IPS-20b (cell line): ENCODE measurements at regions not wholly inside any gene's neighbourhood (a gene's known extent, or its start where the extent isn't known, plus 50 kb on each side); places are given as distances from the start of the nearest gene placed in this dataset.
"Not testable (repeated sequence)": the region's sequence is repeated elsewhere in the genome, so short reads cannot be mapped to it uniquely, and the experiment has no call there.

ENCODE experiments used
- H3K27ac ChIP-seq: one replicate; pipeline ENCODE4 v1.5.1; 2013; ENCODE audit warnings: low read length
- H3K27me3 ChIP-seq: 2 replicates; pipeline ENCODE4 v1.6.1; 2013; ENCODE audit warnings: mild to moderate bottlenecking, low read length, inconsistent platforms; ENCODE audit not compliant: insufficient read depth
- H3K36me3 ChIP-seq: 2 replicates; pipeline ENCODE4 v1.6.1; 2013; ENCODE audit warnings: low read depth, mild to moderate bottlenecking, inconsistent platforms, low read length, moderate library complexity; ENCODE audit not compliant: insufficient read depth
- H3K4me1 ChIP-seq: 2 replicates; pipeline ENCODE4 v1.6.1; 2013; ENCODE audit warnings: mild to moderate bottlenecking, control low read depth, inconsistent platforms, low read length, moderate library complexity; ENCODE audit not compliant: insufficient read depth
- H3K4me3 ChIP-seq: 2 replicates; pipeline ENCODE4 v1.5.1; 2013; ENCODE audit warnings: mild to moderate bottlenecking, low read length, inconsistent platforms
- H3K9ac ChIP-seq: 2 replicates; pipeline ENCODE4 v1.6.1; 2013; ENCODE audit warnings: low read depth, mild to moderate bottlenecking, inconsistent platforms, low read length, moderate library complexity
- H3K9me3 ChIP-seq: 2 replicates; pipeline ENCODE4 v1.6.1; 2013; ENCODE audit warnings: mild to moderate bottlenecking, low read depth, low read length, inconsistent platforms; ENCODE audit not compliant: insufficient read depth

DNA sequence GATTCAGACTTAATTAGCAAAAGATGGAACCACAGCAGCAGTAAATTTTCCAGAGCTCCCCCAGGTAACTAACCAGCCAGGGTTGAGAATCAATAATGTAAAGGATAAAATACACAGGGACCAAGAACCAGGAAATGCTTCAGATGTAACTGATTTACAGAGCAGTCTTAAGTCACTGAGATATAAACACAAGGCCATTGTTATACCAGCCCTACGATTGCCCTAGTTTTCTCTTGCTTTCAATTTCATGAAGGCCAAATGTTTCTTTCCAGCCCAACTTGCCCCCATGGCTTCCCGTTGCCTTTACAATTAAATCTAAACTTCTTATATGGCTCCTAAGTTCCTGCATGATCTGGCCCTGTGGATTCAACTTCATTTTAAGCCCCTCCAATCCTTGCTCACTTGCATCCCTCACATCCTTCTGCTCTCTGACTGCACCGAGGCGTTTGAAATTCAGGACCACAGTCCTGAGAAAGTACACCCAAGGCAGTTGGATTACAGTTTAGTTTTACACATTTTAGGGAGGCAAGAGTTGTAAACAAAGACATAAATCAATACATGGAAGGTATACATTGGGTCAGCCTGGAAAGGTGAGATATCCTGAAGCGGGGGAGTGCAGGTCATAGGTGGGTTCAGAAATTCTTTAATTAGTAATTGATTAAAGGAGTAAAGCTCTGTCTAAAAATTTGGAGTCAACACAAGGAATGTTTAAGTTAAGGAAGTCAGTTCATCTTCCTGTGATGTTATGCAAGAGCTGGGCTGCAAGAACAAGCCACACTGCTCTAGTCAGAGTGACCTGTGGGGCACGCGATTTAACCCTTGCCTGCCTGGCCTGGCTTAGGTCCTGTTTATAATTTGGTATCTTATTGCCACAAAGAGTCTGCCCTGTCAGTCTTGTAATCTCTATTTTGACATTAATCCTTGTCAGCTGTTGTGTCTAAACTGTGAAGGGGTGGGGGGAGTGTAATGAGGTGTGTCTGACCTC lies 69.9 kb upstream of the COG2 start:
- H3K9ac ChIP-seq: no peak overlapping the region
- H3K27ac ChIP-seq: no peak overlapping the region
- no peaks in the 10 kb centered on the region for H3K27me3 ChIP-seq
- H3K9me3 ChIP-seq: no peaks in the 10 kb centered on the region
- no peaks in the 10 kb centered on the region for H3K36me3 ChIP-seq
- H3K4me1 ChIP-seq: peaks cover 12% of the 10 kb centered on the region; the same call in 1 of the 2 replicates
- H3K4me3 ChIP-seq: no peak overlapping the region

DNA sequence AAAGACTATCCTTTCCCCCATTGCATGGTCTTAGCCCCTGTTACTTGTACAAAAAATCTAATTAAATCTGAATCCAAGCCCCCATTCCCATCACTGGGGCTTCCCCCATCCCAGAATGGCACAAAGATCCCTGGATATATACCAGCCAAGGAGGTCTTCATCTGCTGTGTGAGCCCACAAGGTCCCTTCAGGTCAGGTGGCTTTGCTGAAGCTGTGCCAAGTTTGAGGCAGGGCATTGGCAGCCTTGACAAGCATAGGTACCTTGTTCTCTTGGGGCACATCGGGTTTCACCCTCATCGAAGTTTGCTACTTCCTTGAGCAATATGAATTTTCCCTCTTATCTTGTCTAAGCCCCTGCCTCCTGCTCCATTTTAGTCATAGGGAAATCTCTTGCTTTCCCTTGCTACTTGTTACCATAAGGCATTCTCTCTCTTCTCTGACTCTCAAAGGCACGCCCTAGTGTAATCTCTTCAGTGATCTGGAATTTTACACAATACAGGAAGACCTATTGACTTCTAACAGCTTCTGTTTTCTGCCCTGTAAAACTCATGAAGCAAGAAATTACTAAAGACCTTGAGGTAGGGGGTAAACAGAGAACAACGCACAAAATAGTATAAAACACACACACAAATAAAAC lies 71.4 kb upstream of the COG2 start:
- Histone ChIP-seq H3K9me3 (no peaks in the 10 kb centered on the region), H3K27ac (no peak overlapping the region), H3K27me3 (no peaks in the 10 kb centered on the region), H3K36me3 (no peaks in the 10 kb centered on the region), H3K4me3 (no peak overlapping the region), H3K4me1 (peaks cover 10% of the 10 kb centered on the region; the same call in 1 of the 2 replicates), H3K9ac (no peak overlapping the region)

DNA sequence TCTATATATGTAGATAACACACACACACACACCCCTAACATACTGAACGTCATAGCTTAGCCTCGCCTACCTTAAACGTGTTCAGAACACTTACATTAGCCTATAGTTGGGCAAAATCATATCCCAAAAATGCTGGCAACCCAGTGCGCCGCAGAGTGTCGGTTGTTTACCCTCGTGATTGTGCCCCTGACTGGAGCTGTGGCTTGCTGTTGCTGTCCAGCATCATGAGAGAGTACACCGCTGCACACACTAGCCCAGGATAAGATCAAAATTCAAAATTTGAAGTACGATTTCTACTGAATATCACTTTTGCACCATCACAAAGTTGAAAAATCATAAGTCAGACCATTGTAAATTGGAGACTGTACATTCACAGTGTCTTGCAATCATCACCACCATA lies 73.1 kb upstream of the COG2 start:
- Histone ChIP-seq H3K4me3 (no peak overlapping the region), H3K27me3 (no peaks in the 10 kb centered on the region), H3K4me1 (peaks cover 8% of the 10 kb centered on the region; the same call in 1 of the 2 replicates), H3K9me3 (no peaks in the 10 kb centered on the region), H3K36me3 (no peaks in the 10 kb centered on the region), H3K9ac (no peak overlapping the region), H3K27ac (no peak overlapping the region)

DNA sequence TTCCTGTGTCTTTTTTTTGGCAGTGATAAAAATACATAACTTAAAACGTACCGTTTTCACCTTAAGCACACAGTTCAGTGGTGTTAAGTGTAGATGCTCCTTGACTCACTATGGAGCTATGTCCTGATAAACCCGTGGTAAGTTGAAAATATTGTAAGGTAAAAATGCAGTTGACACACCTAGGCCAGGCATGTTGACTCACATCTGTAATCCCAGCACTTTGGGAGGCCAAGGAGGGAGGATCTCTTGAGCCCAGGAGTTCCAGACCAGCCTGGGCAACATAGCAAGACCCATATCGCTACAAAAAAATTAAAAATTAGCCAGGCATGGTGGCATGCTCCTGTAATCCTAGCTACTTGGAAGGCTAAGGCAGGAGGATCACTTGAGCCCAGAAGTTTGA lies 73.6 kb upstream of the COG2 start:
- Histone ChIP-seq H3K36me3 (no peaks in the 10 kb centered on the region), H3K9ac (no peak overlapping the region), H3K27me3 (no peaks in the 10 kb centered on the region), H3K4me3 (no peak overlapping the region), H3K27ac (no peak overlapping the region), H3K4me1 (peaks cover 8% of the 10 kb centered on the region; the same call in 1 of the 2 replicates), H3K9me3 (no peaks in the 10 kb centered on the region)

DNA sequence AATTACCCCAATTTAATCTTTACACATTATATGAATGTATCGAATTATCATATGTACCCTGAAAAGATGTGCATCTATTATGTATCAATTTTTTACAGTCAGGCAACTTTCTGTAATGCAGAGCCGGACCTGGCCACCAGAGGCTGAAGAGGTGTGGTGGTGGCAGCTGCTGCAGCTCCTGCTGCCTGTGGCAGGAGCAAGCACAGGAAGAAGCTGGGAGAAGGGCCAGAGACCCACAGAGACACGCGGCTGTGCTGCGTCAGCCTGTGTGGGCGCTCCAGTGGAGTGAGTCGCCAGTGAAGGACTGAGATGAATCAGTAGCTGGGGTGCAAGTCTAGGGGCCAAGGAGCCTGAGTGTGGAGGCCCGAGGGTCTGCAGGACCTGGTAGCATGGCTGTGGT lies 74.3 kb upstream of the COG2 start:
- Histone ChIP-seq H3K4me1 (peaks cover 8% of the 10 kb centered on the region; the same call in 1 of the 2 replicates), H3K36me3 (no peaks in the 10 kb centered on the region), H3K4me3 (no peak overlapping the region), H3K9ac (no peak overlapping the region), H3K9me3 (no peaks in the 10 kb centered on the region), H3K27ac (no peak overlapping the region), H3K27me3 (no peaks in the 10 kb centered on the region)

DNA sequence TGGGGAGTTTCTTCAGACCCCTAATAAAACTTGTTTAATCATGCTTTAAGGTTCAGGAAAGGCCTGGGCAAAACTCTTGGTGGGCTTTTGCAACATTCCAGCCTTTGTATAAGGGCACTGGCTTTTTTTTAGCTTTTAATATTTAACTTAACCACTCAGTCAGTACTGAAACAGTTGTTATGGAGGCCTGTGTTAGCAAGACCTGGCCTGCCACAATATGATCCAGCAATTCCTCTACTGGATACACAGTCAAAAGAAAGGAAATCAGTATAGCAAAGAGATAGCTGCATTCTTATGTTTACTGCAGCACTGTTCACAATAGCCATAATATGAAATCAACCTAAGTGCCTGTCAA lies 75.1 kb upstream of the COG2 start:
- no peaks in the 10 kb centered on the region for H3K36me3 ChIP-seq
- no peaks in the 10 kb centered on the region for H3K9me3 ChIP-seq
- no peak overlapping the region for H3K9ac ChIP-seq
- peaks cover 3% of the 10 kb centered on the region; the same call in 1 of the 2 replicates for H3K4me1 ChIP-seq
- no peak overlapping the region for H3K27ac ChIP-seq
- H3K4me3 ChIP-seq: no peak overlapping the region
- H3K27me3 ChIP-seq: no peaks in the 10 kb centered on the region

DNA sequence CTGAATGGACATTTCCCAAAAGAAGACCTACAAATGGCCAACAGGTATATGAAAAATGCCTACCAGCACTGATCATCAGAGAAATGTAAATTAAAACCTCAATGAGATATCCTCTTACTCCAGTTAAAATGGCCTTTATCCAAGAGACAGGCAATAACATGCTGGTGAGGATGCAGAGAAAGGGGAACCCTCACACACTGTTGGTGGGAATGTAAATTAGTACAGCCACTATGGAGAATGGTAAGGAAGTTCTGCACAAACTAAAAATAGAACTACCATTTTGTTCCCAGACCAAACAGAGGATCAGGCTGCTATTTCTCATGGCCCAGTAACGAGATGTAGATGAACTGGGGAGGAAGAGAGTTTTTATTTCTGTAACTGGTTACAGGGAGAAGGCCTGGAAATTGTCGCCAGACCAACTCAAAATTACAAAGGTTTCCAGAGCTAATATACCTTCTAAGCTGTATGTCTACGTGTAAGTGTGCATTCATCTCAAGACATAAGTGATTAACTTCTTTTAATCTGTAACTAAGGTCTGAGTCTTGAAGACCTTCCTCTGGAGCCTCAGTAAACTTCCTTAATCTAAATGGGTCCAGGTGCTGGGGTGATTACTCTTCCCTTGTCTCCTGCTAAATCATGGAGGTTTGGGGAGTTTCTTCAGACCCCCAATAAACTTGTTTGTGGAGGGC lies 75.6 kb upstream of the COG2 start:
- not testable (repeated sequence) for H3K4me3 ChIP-seq, H3K9ac ChIP-seq, H3K27ac ChIP-seq, H3K27me3 ChIP-seq, H3K36me3 ChIP-seq, H3K9me3 ChIP-seq, H3K4me1 ChIP-seq

DNA sequence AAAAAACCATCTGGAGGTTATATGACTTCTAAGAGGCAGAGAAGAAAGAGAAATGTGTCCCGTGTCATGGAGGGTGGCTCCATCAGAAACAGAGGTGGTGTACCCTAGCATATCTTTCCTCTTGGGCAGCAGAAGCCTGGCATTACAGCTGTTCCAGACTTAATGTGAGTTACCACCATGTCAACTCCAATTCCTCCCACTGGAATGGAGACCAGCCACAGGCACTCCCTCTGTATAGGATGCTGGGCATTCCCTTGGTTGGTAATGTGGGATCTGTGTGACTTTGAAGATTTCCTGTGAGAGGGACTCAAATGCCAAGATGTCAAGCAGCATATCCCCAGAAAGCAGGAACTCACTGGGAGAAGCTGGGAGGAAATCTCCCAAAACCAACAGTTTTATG lies 77.1 kb upstream of the COG2 start:
- H3K4me1 ChIP-seq: 0 out of 2 replicates have a peak, but pooled peaks cover 4% of the 10 kb centered on the region
- no peak overlapping the region for H3K9ac ChIP-seq
- H3K4me3 ChIP-seq: no peak overlapping the region
- no peak overlapping the region for H3K27ac ChIP-seq
- no peaks in the 10 kb centered on the region for H3K9me3 ChIP-seq
- no peaks in the 10 kb centered on the region for H3K36me3 ChIP-seq
- no peaks in the 10 kb centered on the region for H3K27me3 ChIP-seq

DNA sequence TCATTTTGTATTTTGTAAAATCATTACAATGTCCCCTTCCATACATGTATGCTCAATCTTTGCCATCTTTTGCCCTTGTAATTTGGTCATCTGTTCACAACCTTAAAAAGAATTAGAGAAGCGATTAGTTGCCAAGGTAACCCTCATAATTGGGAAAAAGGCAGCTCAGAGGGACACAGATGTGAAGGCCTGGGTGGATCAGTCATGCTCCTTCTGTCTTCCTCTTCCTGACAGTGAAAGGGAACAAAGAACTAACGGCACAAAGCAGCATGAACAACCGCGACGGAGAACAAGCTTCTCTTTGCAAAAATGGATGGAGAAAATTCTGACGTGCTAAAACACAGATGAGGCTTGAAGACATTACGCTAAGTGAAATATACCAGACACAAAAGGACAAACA lies 78.7 kb upstream of the COG2 start:
- Histone ChIP-seq H3K9me3 (no peaks in the 10 kb centered on the region), H3K36me3 (no peaks in the 10 kb centered on the region), H3K9ac (no peak overlapping the region), H3K4me1 (0 out of 2 replicates have a peak, but pooled peaks cover 4% of the 10 kb centered on the region), H3K27ac (no peak overlapping the region), H3K4me3 (no peak overlapping the region), H3K27me3 (no peaks in the 10 kb centered on the region)

DNA sequence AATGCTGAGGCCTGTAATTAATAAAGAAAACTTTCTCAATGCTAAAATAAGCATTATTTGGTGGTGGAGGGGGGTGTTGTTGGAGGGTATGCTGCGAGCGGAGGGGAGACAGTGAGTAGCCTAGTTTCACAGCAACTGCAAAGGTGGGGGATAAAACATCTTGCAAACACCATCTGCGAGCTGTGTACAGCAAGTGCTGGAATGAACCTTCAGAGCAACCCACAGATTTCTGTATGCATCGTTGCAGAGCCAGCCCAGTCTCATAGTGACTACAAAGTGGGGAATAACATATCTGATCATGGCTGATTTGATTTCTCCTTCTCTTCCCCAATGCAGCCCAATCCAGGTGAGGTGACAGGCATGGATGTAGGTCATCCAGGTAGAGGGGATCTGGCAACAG lies 80.7 kb upstream of the COG2 start:
- Histone ChIP-seq H3K27me3 (no peaks in the 10 kb centered on the region), H3K36me3 (no peaks in the 10 kb centered on the region), H3K4me1 (0 out of 2 replicates have a peak, but pooled peaks cover 4% of the 10 kb centered on the region), H3K4me3 (no peak overlapping the region), H3K27ac (no peak overlapping the region), H3K9me3 (no peaks in the 10 kb centered on the region), H3K9ac (no peak overlapping the region)

DNA sequence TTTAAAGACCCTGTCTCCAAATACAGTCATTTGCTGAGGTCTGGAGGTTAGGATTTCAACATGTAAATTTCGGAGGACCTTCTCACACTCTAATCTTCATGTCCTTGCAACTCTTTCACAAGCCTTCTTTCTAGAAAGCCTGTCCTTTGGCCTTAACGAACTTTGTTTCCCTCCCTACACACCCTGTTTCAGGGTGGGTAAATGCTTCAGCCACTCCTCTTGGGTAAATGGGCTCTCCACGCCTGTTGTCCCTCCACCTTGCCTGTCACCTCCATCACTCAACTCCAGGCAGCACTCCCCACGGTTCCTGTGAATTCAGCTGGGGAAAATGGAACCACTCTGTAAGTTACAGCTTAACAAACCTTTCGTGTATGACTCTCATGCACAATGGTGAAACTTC lies 84.0 kb upstream of the COG2 start:
- H3K4me1 ChIP-seq: 0 out of 2 replicates have a peak, but pooled peaks cover 6% of the 10 kb centered on the region
- H3K9ac ChIP-seq: no peak overlapping the region
- no peaks in the 10 kb centered on the region for H3K36me3 ChIP-seq
- no peak overlapping the region for H3K27ac ChIP-seq
- H3K9me3 ChIP-seq: no peaks in the 10 kb centered on the region
- no peaks in the 10 kb centered on the region for H3K27me3 ChIP-seq
- H3K4me3 ChIP-seq: no peak overlapping the region
